Activated T-cell treated with anti-CD3 and anti-CD28 coated beads, Interleukin-2, amount 50 U/mL, for 4 hours (primary cell): ENCODE measurements at regions not wholly inside any gene's neighbourhood (a gene's known extent, or its start where the extent isn't known, plus 50 kb on each side); places are given as distances from the start of the nearest gene placed in this dataset.
"Not testable (repeated sequence)": the region's sequence is repeated elsewhere in the genome, so short reads cannot be mapped to it uniquely, and the experiment has no call there.

ENCODE experiments used
- ATAC-seq, 2 donors: fragments of 200-7000 bp; cut with Tn5 transposase; one replicate each; pipeline ENCODE4 v1.10.0; 2021
- DNase-seq: peaks from one replicate; pipeline ENCODE4 v3.0.0-alpha.2; 2020
- H3K27me3 Mint-ChIP-seq: one replicate; pipeline ENCODE4 v1.8.0; 2021; ENCODE audit warnings: low read depth, mixed read lengths
- H3K36me3 Mint-ChIP-seq: one replicate; pipeline ENCODE4 v1.8.0; 2022; ENCODE audit warnings: mixed read lengths; ENCODE audit not compliant: insufficient read depth
- H3K4me1 Mint-ChIP-seq: one replicate; pipeline ENCODE4 v1.8.0; 2021; ENCODE audit warnings: low read depth, mixed read lengths
- H3K4me3 Mint-ChIP-seq: one replicate; pipeline ENCODE4 v1.8.0; 2021; ENCODE audit warnings: mild to moderate bottlenecking, moderate library complexity, mixed read lengths
- H3K9me3 Mint-ChIP-seq: one replicate; pipeline ENCODE4 v1.8.0; 2021; ENCODE audit warnings: mixed read lengths

GRCh38 chr6:5838656-5839396 is 167.9 kb downstream of the NRN1 start:
- Mint-ChIP-seq H3K36me3 (no peaks in the 10 kb centered on the region), H3K27me3 (peaks cover 2% of the 10 kb centered on the region), H3K9me3 (no peaks in the 10 kb centered on the region), H3K4me1 (no peaks in the 10 kb centered on the region), H3K4me3 (no peak overlapping the region)
- ATAC-seq: no peak
- no peak for DNase-seq

GRCh38 chr6:5837323-5837722 is 169.4 kb downstream of the NRN1 start:
- DNase-seq (no peak), ATAC-seq (no peak)
- no peaks in the 10 kb centered on the region for H3K9me3 Mint-ChIP-seq
- peaks cover 10% of the 10 kb centered on the region for H3K4me1 Mint-ChIP-seq
- no peaks in the 10 kb centered on the region for H3K36me3 Mint-ChIP-seq
- peaks cover 2% of the 10 kb centered on the region for H3K27me3 Mint-ChIP-seq
- no peak overlapping the region for H3K4me3 Mint-ChIP-seq

GRCh38 chr6:5836597-5836996 is 170.1 kb downstream of the NRN1 start:
- H3K27me3 Mint-ChIP-seq, H3K4me3 Mint-ChIP-seq, ATAC-seq, DNase-seq, H3K9me3 Mint-ChIP-seq, H3K36me3 Mint-ChIP-seq: not testable (repeated sequence)
- peaks cover 17% of the 10 kb centered on the region for H3K4me1 Mint-ChIP-seq

GRCh38 chr6:5833120-5833519 is 173.6 kb downstream of the NRN1 start:
- Mint-ChIP-seq H3K36me3 (no peaks in the 10 kb centered on the region), H3K9me3 (no peaks in the 10 kb centered on the region), H3K4me3 (no peak overlapping the region), H3K4me1 (peaks cover 34% of the 10 kb centered on the region), H3K27me3 (no peaks in the 10 kb centered on the region)
- no peak for ATAC-seq
- DNase-seq: no peak

GRCh38 chr6:5832668-5833067 is 174.1 kb downstream of the NRN1 start:
- H3K9me3 Mint-ChIP-seq: no peaks in the 10 kb centered on the region
- H3K27me3 Mint-ChIP-seq: no peaks in the 10 kb centered on the region
- no peak overlapping the region for H3K4me3 Mint-ChIP-seq
- H3K4me1 Mint-ChIP-seq: peaks cover 34% of the 10 kb centered on the region
- ATAC-seq: no peak
- no peak for DNase-seq
- H3K36me3 Mint-ChIP-seq: no peaks in the 10 kb centered on the region

- not testable (repeated sequence) for H3K36me3 Mint-ChIP-seq, H3K9me3 Mint-ChIP-seq, H3K27me3 Mint-ChIP-seq, DNase-seq
- Mint-ChIP-seq H3K4me3 (peak overlapping the region; percentile 35), H3K4me1 (peaks cover 34% of the 10 kb centered on the region)
- ATAC-seq: peak; percentile 74 to 75
Measured at GRCh38 chr6:5831219-5831862, 175.4 kb downstream of the NRN1 start.

- Mint-ChIP-seq H3K9me3 (no peaks in the 10 kb centered on the region), H3K27me3 (no peaks in the 10 kb centered on the region), H3K4me3 (no peak overlapping the region), H3K36me3 (no peaks in the 10 kb centered on the region), H3K4me1 (peaks cover 43% of the 10 kb centered on the region)
- DNase-seq (no peak), ATAC-seq (no peak)
Measured at GRCh38 chr6:5828296-5828695, 178.4 kb downstream of the NRN1 start.

GRCh38 chr6:5827056-5827904 is 179.4 kb downstream of the NRN1 start:
- ATAC-seq (no peak), DNase-seq (no peak)
- peaks cover 2% of the 10 kb centered on the region for H3K9me3 Mint-ChIP-seq
- H3K4me1 Mint-ChIP-seq: peaks cover 35% of the 10 kb centered on the region
- H3K27me3 Mint-ChIP-seq: no peaks in the 10 kb centered on the region
- H3K36me3 Mint-ChIP-seq: no peaks in the 10 kb centered on the region
- H3K4me3 Mint-ChIP-seq: no peak overlapping the region

- peaks cover 11% of the 10 kb centered on the region for H3K4me1 Mint-ChIP-seq
- peak; percentile 48 to 73 for ATAC-seq
- H3K36me3 Mint-ChIP-seq, H3K9me3 Mint-ChIP-seq, DNase-seq, H3K4me3 Mint-ChIP-seq, H3K27me3 Mint-ChIP-seq: not testable (repeated sequence)
Measured at GRCh38 chr6:5824382-5824983, 182.2 kb downstream of the NRN1 start.
